Sigmoid colon (tissue), 4 donors: ENCODE measurements at regions not wholly inside any gene's neighbourhood (a gene's known extent, or its start where the extent isn't known, plus 50 kb on each side); places are given as distances from the start of the nearest gene placed in this dataset.

Experiments
- CTCF ChIP-seq, 4 experiments: fragments of 450-650 bp in 3 of 4; fragments of 200-600 bp in 1 of 4; IDR thresholded peaks; one replicate each; pipeline ENCODE4 v1.5.1; 2016 to 2019; ENCODE audit warnings: antibody characterized with exemption in 4 of 4, mild to moderate bottlenecking in 3 of 4, moderate library complexity in 2 of 4
- EP300 ChIP-seq, 4 donors: sonication (generic); formaldehyde crosslinking; IDR thresholded peaks; one replicate each; pipeline ENCODE4 v1.6.1; 2017; ENCODE audit warnings: antibody characterized with exemption in 4 of 4
- POLR2A ChIP-seq, 2 donors: fragments of 450-650 bp; IDR thresholded peaks; one replicate each; pipeline ENCODE4 v1.6.1; 2016; ENCODE audit warnings: antibody characterized with exemption in 2 of 2, mild to moderate bottlenecking in 2 of 2, moderate library complexity in 2 of 2
- POLR2AphosphoS5 ChIP-seq, 4 donors: sonication (generic); formaldehyde crosslinking; IDR thresholded peaks; one replicate each; pipeline ENCODE4 v1.6.1; 2017; ENCODE audit warnings: antibody characterized with exemption in 4 of 4

DNA sequence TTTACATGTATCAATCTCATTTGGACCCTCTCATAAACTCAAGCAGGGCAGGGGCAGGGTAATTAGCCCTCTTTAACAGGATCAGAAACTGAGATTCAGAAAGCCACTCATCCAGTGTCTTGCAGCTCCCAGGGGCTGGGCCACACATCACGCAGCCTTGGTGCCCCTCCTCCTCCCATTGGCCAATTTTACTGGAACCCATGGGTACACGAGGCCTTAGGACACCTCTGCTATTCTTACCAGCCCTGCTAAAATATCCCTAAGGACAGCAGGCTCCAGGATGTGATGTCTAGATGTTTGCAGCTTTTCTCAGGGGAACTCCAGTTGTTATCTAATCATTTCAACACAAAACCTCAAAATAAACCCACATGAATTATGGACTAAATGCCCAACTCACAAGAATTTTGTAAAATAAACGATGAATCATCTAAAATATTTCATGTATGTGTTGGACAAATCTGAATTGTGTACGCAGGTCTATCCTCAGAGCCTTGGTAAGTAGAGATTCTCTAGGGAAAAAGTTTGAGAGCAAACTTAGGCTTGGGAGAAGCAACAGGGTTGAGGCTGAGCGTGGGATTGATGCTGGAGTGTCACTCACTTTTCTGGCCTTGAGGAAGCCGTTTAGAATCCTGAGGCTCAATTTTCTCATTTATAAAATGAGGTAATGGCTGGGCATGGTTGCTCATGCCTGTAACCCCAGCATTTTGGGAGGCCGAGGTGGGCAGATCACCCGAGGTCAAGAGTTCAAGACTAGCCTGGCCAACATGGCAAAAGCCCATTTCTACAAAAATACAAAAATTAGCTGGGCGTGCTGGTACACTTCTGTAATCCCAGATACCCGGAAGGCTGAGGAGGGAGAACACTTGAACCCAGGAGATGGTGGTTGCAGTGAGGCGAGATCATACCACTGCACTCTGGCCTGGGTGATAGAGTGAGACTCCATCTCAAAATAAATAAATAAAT, 69.7 kb upstream of the TNS3 start:
- TF ChIP-seq EP300 (IDR thresholded peaks at IDR 0.05) (no peak), CTCF (IDR thresholded peaks at IDR 0.05) (no peak), POLR2A (IDR thresholded peaks at IDR 0.05) (no peak), POLR2AphosphoS5 (IDR thresholded peaks at IDR 0.05) (no peak)
